GM19372 (cell line): ENCODE measurements at regions not wholly inside any gene's neighbourhood (a gene's known extent, or its start where the extent isn't known, plus 50 kb on each side); places are given as distances from the start of the nearest gene placed in this dataset.
"Not testable (repeated sequence)": the region's sequence is repeated elsewhere in the genome, so short reads cannot be mapped to it uniquely, and the experiment has no call there.

Experiments
- ATAC-seq: cut with Tn5 transposase; IDR thresholded peaks from one replicate; pipeline ENCODE4 v1.9.1; 2021; ENCODE audit warnings: mild to moderate bottlenecking, low read depth, moderate library complexity; ENCODE audit not compliant: unreplicated experiment

DNA sequence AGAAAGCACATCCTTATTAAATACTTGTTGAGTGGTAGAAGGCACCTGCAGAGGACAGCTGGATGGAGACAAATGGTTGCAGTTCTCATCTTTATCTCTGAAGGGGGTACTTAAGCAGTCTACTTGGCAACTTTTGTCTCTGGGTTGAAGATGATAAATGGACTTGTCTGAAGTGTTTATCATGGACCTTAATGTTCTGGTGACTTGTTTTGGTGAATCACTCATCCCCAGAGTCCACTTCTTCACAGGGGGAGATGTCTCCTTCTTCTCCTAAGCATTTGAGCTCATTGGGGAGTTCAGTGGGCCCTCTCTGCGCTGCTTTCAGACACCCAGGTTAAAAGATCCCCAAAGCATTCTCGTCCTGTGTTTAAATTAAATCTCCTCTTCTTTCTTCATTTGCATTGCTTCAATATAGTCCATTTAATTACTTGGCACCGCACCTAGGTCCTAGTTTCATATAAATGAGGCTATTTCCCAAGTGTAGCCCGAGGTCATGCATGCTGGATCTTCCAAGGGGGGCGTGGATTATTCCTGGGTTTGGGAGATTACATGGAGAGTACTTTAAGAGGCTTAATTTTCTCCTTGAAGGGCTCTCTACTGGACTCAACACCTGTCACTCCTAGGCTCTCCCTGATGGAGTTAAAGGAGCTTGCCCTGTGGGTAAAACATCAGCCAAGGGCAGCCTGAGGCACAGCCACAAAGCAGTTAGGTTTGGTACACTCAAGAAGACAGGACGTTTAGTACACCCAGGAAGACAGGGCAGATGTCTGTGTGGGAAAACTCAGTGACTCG is 239.3 kb upstream of the C2CD4B start:
- ATAC-seq = no peak

DNA sequence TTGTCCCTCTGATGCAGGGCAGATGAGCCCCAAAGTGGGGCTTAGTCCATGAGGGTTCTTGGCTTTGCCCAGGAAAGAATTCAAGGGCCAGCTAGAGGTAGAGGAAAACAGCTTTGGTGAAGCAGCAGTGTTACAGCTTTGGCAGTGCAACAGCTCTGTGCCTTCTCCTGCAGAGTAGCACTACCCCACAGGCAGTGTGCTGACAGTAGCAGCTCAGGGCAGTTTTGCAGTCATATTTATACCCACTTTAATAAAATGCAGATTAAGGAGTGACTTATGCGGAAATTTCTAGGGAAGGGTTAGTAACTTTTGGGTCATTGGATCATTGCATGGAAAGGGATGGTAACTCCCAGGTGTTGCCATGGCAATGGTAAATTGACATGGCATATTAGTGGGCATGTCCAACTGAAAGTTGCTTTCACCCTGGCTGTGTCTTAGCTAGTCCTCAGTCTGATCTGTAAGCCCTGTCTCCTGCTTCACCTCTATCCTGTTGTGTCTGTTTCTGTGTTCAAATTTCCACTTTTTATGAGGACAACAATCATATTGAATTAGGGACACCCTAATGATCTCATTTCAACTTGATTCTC is 241.3 kb upstream of the C2CD4B start:
- ATAC-seq = no peak

DNA sequence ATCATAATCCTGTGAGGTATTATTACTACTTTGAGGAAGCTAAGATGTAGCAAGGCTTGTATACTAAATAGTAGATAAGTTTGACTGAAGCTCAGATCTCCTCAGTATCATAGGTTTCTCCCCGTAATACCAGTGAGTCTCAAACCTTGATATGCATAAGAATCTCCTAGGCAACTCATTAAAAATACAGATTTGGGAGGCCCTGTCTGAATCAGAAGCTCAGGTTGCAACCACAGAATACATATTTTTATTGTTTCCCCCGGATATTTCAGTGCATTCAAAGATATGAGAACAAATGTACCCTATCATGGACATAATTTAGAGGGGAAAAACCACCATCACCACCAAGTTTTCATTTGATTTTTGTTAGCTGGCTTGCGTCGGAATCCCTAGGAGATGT is 242.1 kb upstream of the C2CD4B start:
- ATAC-seq = no peak

DNA sequence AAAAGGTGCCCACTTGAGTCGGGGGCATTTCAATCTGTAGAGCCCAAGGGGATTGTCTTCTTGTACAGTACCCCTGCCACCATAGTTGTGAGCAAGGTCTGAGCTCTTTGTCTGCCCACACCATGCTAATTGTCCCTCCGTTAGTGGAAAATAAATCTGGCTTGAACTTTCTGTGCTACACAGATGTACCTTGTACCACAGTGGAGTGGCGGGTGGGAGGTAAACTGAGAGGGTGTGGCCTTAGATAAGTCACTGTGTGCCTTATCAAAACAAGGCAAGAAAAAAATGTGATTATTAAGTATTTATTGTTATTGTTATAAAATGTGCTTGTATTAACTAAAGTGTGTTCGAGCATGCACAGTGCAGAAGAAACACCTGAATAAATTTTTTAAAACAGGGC is 242.9 kb upstream of the C2CD4B start:
- ATAC-seq = no peak

DNA sequence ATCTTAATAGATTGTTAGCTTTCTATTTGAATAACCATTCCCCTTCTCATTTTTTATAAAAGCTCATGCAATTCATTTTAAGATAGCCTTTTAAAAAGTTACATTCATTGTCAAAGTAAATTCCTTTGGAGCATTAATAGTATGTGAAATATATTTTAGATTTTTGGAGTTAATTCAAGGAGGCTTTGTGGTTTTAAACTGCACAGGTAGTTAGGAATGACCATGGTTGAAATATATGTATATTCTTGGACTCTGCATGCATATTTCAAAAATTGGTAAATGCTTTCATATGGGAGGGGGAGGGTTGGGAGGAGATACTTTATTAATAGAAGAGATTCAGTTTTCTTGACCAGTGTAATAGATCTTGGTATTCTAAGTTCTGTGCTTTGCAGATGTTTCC is 244.4 kb upstream of the C2CD4B start:
- ATAC-seq = no peak

DNA sequence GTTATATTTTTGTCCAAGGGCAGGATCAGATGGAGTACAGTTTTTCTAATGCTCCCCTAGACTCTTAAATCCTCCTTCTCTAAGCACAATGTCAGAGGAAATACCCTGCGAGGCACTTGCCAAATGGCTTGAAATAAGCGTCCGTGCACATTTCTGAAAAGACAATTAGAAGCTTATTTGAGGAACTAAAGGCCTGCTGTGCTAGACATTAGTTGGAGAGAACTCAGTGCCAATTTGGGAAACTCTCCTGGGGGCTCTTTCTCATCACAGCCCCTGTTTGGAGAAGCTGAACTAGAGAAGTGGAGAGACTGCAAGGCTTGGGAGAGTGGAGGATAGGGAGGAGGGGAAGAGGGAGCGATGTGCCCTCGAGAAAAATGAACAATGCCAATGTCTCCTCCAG is 247.6 kb upstream of the C2CD4B start:
- ATAC-seq = no peak

DNA sequence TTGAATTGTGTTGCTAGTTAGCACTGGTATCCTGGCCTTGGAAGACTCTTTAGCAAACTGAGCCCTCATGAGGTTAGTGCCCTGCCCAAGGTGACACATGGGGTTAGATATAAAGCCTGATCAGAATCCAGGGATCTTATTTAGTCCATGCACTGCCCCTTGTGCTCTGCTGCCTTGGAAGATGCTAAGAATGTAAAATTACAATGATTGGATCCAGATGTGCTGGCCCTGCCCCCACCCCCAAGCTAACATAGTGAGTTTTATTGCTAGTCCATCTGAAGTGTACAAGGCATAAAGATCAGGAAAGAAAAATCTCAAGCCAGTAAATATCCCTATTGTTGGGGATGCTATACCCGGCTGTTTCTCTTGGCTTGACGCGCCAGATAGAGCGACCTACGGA is 248.1 kb upstream of the C2CD4B start:
- ATAC-seq = no peak

DNA sequence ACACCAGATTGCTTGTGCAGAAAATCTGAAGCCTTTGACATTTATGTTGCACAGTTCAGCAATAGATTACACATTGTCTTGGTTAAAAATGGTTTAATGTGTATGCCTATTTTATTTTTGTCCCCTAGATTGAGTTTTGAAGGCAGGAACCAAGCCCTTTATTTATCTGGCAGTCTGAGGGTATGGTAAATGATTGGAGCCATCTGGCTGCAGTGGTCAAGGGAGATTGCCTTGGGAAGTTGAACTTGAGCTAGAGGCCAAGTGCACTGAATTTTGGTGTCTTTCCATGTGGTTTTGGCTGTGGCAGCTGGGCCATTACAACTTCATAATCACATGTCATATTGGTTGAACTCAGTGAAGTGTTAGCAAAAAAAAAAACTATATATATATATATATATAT is 248.7 kb upstream of the C2CD4B start:
- no peak for ATAC-seq

DNA sequence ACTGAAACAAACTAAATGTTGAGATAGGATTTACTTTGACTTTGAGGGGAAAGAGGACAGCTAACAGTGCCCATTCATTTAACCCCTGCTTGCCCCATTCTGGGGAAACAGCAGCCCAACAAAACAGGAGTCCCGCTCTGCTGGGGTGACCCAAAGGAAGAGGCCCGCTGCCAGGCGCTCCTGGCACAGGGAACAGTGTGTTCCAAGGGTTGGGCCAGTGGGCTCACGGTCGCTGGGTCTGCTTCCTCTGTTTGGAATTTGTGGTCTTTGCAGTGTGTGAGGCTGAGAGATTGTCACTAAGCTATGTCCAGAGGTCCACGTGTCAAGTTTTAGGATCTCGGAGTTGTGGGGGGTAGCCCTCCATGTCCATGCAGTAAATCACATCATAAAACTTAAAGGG is 250.4 kb upstream of the C2CD4B start:
- no peak for ATAC-seq

DNA sequence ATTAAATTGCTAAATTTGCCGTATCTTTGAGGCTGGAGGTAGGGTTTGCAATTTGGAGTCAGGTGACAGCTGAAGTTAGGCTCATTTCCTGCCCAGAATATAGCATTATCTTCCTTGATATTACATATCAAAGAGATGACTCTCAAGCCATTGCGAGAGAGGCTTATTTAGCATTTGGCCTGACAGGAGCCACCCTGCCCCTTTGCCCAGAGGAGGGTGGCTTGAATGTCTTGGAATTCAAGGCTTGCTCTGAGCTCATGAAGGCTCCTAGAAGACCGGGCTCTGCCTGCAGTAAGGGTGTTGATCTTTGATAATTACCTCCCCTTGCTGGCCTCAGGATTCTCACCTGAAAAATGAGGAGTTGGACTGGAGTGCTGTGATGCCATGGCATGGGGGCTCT is 251.4 kb upstream of the C2CD4B start:
- no peak for ATAC-seq

DNA sequence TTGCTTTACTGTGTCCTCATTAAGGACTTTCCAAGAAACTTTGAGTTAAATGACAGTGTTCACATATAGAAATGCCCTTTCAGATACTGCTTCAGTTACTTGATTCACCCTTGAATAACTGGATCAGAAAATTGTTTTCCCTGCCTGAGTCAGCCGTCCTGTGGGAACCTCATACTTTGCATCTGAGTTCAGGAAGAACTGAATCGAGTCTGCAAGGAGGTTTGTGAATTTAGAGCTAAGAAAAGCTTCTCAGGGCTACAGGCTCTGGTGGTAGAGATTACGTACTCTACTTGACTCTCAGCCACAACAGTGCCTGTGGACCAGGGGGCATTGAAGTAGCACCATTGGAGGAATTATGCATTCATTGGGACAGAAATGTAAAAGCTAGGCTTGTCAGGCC is 252.4 kb upstream of the C2CD4B start:
- ATAC-seq = no peak

DNA sequence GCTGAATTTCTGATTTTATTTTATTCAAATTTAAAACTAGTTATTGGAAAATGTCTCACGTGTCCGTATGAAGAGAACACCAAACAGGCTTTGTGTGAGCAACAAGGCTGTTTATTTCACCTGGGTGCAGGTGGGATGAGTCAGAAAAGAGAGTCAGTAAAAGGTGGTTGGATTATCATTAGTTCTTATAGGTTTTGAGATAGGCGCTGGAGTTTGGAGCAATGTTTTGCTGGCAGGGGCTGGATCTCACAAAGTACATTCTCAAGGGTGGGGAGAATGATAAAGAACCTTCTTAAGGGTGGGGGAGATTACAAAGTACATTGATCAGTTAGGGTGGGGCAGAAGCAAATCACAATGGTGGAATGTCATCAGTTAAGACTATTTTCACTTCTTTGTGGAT is 253.4 kb upstream of the C2CD4B start:
- ATAC-seq = not testable (repeated sequence)

DNA sequence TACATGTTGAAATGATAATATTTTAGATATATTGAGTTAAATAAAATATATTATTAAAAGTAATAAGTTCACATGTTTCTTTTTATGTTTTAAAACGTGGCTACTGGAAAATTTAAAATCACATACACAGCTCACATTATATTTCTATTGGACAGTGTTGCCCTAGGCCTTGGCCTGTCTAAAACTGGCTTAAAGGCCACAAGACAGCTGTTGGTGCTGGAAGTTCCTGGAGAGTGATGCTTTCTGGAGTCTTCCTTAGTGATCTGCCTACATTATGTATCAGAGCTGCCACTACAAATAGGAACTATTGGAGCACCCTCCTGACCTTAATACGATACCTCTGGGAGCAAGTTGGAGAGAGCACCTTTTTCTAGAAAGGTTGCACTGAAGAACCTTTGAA is 254.1 kb upstream of the C2CD4B start:
- ATAC-seq = no peak

DNA sequence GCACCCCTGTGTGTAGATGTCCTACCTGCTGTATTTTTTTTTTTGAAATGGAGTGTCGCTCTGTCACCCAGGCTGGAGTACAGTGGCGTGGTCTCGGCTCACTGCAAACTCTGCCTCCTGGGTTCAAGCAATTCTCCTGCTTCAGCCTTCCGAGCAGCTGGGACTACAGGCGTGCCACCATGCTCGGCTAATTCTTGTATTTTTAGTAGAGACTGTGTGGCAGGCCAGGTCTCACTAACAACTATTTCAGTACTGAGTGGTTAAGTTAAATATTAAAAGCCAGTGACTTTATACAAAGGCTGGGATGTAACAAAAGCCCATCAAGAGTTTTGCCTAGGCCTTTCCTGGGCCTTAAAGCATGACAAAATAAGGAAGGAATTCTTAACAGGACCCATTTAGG is 255.3 kb upstream of the C2CD4B start:
- ATAC-seq = not testable (repeated sequence)

DNA sequence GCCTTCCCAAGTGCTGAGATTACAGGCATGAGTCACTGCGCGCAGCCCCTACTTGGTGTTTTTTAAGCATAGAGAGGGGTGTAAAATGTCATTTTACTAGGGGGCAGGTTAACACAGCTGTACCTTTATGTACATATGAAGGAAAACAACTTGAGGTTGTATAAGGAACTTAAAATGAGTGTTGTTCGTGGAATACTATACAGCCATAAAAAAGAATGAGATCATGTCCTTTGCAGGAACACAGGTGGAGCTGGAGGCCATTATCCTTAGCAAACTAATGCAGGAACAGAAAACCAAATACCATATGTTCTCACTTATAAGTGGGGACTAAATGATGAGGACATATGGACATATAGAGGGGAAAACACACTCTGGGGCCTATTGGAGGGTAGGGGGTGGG is 256.2 kb upstream of the C2CD4B start:
- no peak for ATAC-seq

DNA sequence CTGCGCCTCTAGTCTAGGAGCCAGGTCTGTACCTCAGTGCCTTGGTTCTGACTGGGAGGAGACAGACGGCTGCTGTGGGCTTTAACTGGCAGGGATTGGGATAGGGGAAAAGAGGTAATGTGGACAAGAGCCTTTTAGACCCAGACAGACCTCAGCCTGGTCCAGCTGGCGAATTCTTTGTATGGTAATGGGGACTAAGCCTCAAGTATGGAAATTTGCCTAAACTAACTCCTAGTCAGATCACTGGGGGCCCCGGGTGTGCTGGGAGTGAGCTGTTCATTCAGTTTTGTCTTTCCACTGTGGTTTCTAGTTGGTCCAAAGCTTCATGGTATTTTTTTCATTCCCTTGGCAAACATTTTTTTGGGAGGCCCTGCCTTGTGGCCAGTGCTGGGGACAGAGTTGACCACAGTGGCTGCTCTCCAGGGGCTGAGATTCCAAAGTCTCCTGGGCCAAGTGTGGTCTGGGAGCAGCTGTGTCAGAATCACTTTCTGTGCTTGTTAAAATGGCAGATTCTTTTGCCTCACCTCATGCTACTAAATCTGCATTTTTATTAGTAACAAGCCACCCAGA is 261.4 kb upstream of the C2CD4B start:
- no peak for ATAC-seq

DNA sequence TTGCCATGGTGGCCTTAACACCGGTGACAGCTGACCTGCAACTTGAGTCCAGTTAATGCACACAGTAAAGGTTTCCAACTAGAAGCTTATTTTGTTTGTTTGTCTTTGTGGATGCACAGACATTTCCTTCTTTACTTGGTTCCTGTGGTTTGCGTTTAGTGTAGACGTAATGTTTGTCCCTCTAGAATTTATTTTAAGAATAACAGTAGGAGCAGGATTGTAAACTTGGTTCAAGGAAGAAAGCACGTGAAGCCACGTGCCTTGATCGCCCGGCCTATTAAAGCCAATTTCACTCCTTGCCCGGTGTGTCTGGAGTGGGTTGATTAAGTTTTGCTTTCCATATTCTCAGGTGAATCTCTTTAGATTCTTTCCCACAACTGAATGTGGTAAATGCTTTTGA is 263.2 kb upstream of the C2CD4B start:
- ATAC-seq = no peak

DNA sequence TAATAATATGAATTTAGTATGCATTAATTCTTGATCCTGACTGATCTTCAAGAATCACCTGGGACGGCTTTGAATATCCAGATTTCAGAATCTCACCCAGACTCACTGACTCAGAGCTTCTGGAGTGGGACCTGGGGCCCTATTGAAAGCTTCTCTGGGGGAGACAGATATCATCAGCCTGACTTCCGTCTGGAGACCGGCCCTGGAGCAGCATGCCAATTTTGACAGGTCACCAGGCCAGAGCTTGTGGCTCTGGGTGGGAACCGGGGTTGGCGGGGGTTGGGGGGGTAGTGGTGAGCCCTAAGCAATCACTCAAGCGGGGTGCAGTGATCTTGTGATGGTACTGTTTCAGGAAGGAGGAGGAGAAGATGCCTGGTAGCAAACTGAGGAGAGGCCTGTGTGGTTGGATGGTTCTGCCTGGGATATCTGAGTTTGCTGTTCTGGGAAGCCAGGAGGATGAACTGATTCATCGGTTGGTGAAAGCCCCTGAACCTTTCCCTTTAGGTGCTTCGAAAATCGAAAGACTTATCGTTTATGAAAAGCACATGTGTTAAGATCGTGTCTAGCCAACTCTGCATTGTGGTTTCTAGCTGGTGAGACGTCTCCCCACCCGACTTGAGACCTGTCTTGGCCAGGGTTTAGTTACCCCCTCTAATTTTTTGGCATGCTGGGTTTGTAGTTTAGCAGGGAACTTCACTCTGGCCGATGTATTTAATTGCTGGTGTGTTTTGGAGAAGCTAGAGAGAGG is 263.9 kb upstream of the C2CD4B start:
- no peak for ATAC-seq

DNA sequence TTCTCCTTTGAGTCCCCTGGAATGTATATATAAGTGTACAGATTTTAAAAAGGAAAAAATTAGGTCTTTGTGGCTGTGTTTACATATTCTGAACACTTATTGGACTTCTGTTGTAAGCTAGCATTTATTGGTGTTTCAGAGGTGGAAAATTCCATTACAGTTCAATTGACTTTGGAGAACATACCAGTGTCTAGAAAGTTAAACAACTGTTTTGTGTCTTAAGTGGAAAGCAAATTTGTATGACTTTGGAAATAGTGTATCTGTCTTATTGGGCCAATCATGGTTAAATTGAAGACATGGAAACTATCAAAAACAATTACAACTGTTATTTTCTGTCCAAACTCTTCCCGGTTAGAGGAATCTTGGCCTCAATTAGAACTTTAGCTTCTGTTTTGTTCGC is 265.0 kb upstream of the C2CD4B start:
- no peak for ATAC-seq

DNA sequence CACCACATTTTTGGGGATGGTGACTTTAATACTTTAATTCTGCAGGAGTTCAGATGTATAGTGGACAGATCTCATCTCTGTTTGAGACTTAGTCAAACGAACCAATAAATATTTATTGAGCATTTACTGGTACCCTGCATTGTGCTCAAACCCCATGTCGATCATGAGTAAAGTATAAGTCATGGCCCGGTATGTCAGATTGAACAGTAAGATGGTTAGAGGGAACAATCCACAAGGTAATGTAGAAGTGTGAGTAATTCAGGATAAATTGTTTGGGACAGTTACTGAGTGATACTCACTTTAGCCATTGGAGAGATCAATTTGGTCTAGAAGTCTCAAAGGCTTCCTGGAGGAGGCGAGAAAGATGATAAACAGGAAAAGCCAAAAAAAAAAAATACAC is 265.5 kb upstream of the C2CD4B start:
- no peak for ATAC-seq

DNA sequence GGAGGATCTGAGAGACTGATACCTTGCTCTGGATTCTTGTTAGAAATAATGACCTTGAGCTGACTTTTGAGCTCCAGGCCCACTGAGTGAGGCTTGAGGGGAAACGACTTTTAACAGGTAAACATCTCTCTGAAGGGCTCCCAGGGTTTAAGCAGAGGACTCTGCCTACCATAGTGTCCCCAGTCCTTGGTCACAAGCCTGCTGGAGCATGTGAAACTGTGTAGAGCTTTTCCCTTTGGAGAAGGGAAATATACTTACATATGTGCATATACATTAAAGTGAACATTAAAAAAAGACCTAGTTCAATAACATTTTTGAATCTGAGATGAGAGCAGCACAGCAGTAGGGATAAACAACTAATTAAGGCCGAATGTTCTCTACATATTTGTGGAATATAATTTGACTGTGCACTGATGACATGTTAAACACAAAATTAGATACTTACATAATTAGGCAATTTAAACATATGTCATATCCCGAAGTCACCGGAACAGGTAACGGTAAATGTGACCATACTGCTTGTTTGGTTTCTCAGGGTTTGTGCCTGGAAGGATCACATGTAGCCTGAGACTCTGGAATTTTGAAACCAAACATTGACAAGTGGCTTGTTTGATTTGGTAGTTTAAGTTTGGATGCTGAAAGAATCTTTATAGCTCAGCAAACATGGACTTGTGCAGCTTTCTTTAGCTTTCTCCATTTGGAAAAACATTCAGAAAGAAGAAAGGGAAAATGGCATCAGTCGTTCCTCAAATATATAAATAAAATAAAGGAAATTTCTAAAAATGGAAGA is 266.1 kb upstream of the C2CD4B start:
- ATAC-seq = no peak
